Esophagus squamous epithelium (tissue), 4 donors: ENCODE measurements at regions not wholly inside any gene's neighbourhood (a gene's known extent, or its start where the extent isn't known, plus 50 kb on each side); places are given as distances from the start of the nearest gene placed in this dataset.

Source experiments
- CTCF ChIP-seq, 6 experiments: fragments of 450-650 bp in 4 of 6; fragments of 200-600 bp in 2 of 6; sonication (generic) in 2 of 6; IDR thresholded peaks; one replicate each; pipeline ENCODE4 v1.5.1; 2016 to 2019; ENCODE audit warnings: antibody characterized with exemption in 6 of 6, mild to moderate bottlenecking in 4 of 6, moderate library complexity in 4 of 6
- POLR2A ChIP-seq, 4 donors: fragments of 450-650 bp; IDR thresholded peaks; one replicate each; pipeline ENCODE4 v1.6.1; 2017; ENCODE audit warnings: antibody characterized with exemption in 4 of 4, mild to moderate bottlenecking in 4 of 4, moderate library complexity in 3 of 4

- TF ChIP-seq CTCF (IDR thresholded peaks at IDR 0.05), result no peak
- no peak for TF ChIP-seq POLR2A (IDR thresholded peaks at IDR 0.05)
Observed at GRCh38 chr3:10676905-10677304, 139.1 kb upstream of the SLC6A11 start.
